Endothelial cell (in vitro differentiated cells): ENCODE measurements at regions not wholly inside any gene's neighbourhood (a gene's known extent, or its start where the extent isn't known, plus 50 kb on each side); places are given as distances from the start of the nearest gene placed in this dataset.

Source experiments
- DNase-seq: peaks from one replicate; pipeline ENCODE4 v3.0.0; 2021; ENCODE audit warnings: low spot score
- H3K27ac Mint-ChIP-seq: one replicate; pipeline ENCODE4 v1.8.0; 2021; ENCODE audit warnings: mixed read lengths, inconsistent platforms; ENCODE audit not compliant: unreplicated experiment
- H3K27me3 Mint-ChIP-seq: one replicate; pipeline ENCODE4 v1.8.0; 2021; ENCODE audit warnings: mild to moderate bottlenecking, moderate library complexity, mixed read lengths, inconsistent platforms; ENCODE audit not compliant: unreplicated experiment
- H3K36me3 Mint-ChIP-seq: one replicate; pipeline ENCODE4 v1.8.0; 2021; ENCODE audit warnings: mild to moderate bottlenecking, low read depth, mixed read lengths, inconsistent platforms; ENCODE audit not compliant: unreplicated experiment
- H3K4me1 Mint-ChIP-seq: one replicate; pipeline ENCODE4 v1.8.0; 2021; ENCODE audit warnings: mild to moderate bottlenecking, mixed read lengths, inconsistent platforms; ENCODE audit not compliant: unreplicated experiment
- H3K4me3 Mint-ChIP-seq: one replicate; pipeline ENCODE4 v1.8.0; 2021; ENCODE audit warnings: mild to moderate bottlenecking, mixed read lengths, inconsistent platforms; ENCODE audit not compliant: unreplicated experiment
- H3K9me3 Mint-ChIP-seq: one replicate; pipeline ENCODE4 v1.8.0; 2021; ENCODE audit warnings: mixed read lengths, inconsistent platforms; ENCODE audit not compliant: unreplicated experiment
- TF ChIP-seq, protein P1 (sequence below): fragments of 200-600 bp; sonication (generic); IDR thresholded peaks from one replicate; pipeline ENCODE4 v1.5.0; 2021; ENCODE audit warnings: antibody characterized with exemption; ENCODE audit not compliant: unreplicated experiment

DNA sequence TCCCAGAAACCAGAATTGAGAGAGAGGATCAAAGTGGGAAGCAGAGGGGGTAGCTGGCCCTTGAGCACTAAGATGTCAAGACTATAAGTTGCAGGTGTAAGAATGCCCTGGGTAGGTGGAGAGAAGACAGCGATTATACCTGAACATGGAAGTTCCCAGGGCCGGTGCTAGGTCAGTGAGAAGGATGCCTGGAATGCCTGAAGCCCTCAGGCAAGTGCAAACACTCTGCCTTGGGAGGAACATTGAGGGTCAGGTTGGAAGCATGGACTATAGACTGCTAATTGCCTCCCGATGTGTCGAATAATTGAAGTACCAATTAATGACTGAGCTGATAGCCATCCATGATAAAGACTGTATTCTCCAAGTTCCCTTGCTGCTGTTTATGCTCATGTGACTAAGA lies 185.5 kb downstream of the DMRT2 start:
- Mint-ChIP-seq H3K9me3 (no peaks in the 10 kb centered on the region), H3K4me3 (no peak overlapping the region), H3K27ac (no peak overlapping the region), H3K36me3 (no peaks in the 10 kb centered on the region), H3K27me3 (peaks cover 2% of the 10 kb centered on the region), H3K4me1 (peaks cover 5% of the 10 kb centered on the region)
- DNase-seq: no peak
- TF ChIP-seq, protein P1, sequence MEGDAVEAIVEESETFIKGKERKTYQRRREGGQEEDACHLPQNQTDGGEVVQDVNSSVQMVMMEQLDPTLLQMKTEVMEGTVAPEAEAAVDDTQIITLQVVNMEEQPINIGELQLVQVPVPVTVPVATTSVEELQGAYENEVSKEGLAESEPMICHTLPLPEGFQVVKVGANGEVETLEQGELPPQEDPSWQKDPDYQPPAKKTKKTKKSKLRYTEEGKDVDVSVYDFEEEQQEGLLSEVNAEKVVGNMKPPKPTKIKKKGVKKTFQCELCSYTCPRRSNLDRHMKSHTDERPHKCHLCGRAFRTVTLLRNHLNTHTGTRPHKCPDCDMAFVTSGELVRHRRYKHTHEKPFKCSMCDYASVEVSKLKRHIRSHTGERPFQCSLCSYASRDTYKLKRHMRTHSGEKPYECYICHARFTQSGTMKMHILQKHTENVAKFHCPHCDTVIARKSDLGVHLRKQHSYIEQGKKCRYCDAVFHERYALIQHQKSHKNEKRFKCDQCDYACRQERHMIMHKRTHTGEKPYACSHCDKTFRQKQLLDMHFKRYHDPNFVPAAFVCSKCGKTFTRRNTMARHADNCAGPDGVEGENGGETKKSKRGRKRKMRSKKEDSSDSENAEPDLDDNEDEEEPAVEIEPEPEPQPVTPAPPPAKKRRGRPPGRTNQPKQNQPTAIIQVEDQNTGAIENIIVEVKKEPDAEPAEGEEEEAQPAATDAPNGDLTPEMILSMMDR: no peak

- no peak overlapping the region for H3K27ac Mint-ChIP-seq
- no peaks in the 10 kb centered on the region for H3K9me3 Mint-ChIP-seq
- H3K4me1 Mint-ChIP-seq: peaks cover 5% of the 10 kb centered on the region
- TF ChIP-seq, protein P1: no peak
- no peak for DNase-seq
- H3K27me3 Mint-ChIP-seq: peaks cover 2% of the 10 kb centered on the region
- no peak overlapping the region for H3K4me3 Mint-ChIP-seq
- no peaks in the 10 kb centered on the region for H3K36me3 Mint-ChIP-seq
Measured at GRCh38 chr9:1236061-1236460, 185.9 kb downstream of the DMRT2 start.

DNA sequence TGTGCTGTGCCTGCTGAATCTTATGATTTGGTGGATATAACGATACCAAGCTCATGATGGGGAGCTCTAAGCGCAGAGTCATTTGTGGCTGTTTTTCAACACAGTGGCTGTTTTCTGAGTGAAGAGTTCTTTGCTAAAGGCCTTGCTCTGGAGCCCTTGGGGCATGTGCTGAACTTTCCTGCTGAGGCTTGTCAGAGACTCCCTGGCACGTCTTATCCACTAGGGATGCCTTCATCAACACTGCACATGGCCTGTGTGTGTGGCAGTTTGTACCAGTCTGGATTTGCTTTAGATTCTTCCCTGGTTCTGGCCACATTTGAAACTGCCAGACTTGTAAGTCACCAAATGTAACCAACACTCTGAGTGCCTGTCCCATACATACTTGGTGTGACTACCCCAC lies 188.2 kb downstream of the DMRT2 start:
- Mint-ChIP-seq H3K4me3 (no peak overlapping the region), H3K9me3 (no peaks in the 10 kb centered on the region), H3K27ac (no peak overlapping the region), H3K27me3 (peaks cover 2% of the 10 kb centered on the region), H3K4me1 (no peaks in the 10 kb centered on the region), H3K36me3 (no peaks in the 10 kb centered on the region)
- no peak for DNase-seq
- TF ChIP-seq, protein P1: no peak

DNA sequence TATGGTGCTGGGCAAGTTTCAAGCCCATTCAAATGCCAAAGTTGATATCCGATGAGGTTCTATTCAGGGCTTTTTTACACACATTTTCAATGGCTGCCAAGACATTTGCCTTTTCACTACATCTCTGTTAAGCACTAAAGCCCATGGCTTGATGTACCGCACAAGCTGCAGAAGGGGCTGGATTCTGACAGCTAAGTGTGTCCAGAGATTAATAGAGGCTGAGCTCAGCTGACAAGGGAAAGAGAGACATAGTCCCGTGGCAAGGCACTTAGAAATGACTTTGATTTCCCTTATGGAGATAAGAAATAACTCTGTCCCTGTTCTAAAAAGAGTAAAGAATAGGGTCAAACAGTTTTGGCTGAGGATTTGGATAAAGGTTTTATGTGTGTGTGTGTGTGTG lies 198.6 kb downstream of the DMRT2 start:
- Mint-ChIP-seq H3K27ac (no peak overlapping the region), H3K36me3 (no peaks in the 10 kb centered on the region), H3K9me3 (no peaks in the 10 kb centered on the region), H3K4me1 (no peaks in the 10 kb centered on the region), H3K4me3 (no peak overlapping the region), H3K27me3 (peaks cover 1% of the 10 kb centered on the region)
- no peak for DNase-seq
- TF ChIP-seq, protein P1: no peak

GRCh38 chr9:1253064-1253979 lies 203.2 kb downstream of the DMRT2 start:
- H3K27me3 Mint-ChIP-seq: no peaks in the 10 kb centered on the region
- TF ChIP-seq, protein P1: no peak
- no peak for DNase-seq
- H3K36me3 Mint-ChIP-seq: no peaks in the 10 kb centered on the region
- H3K27ac Mint-ChIP-seq: no peak overlapping the region
- H3K4me3 Mint-ChIP-seq: no peak overlapping the region
- H3K9me3 Mint-ChIP-seq: no peaks in the 10 kb centered on the region
- H3K4me1 Mint-ChIP-seq: no peaks in the 10 kb centered on the region
